ENCODE measurements at regions not wholly inside any gene's neighbourhood (a gene's known extent, or its start where the extent isn't known, plus 50 kb on each side); places are given as distances from the start of the nearest gene placed in this dataset.

DNA sequence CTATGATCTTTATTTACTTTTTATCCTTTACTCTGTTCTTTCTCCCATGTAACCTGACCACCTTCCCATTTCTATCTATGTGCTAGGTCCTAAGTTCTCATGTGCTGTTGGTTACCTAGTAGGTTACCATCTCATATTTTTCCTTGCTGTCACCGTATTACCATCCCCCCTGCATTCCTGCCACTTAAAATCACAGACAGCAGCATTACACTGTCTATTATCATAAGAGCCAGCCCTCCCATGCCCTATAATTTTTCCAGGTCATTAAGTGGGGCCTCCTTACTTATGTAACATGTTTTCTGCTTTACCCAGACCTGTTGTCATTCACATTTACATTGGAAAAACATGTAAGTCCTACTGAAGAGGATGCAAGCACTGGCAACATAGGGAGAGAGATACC, 202.9 kb downstream of the HS3ST3A1 start:
- TF ChIP-seq FOXP2 (optimal IDR thresholded peaks at IDR 0.05; ENCODE audit: control extremely low read depth, extremely low read length, insufficient read depth) (no peak), POLR2AphosphoS5 (IDR thresholded peaks at IDR 0.05; ENCODE audit: borderline replicate concordance, low read depth, low read length) (no peak), EZH2 (IDR thresholded peaks at IDR 0.05) (no peak)
- Histone ChIP-seq H3K27ac (no peak overlapping the region), H3K36me3 (ENCODE audit: insufficient read depth, low read length) (no peaks in the 10 kb centered on the region), H3K4me3 (no peak overlapping the region), H3K9me3 (ENCODE audit: low read depth, low read length) (no peaks in the 10 kb centered on the region), H3K9ac (ENCODE audit: insufficient read length) (no peak overlapping the region)
- no peak for DNase-seq (ENCODE audit: low read depth, low spot score)

- DNase-seq (ENCODE audit: low read depth, low spot score), result no peak
- no peaks in the 10 kb centered on the region for H3K36me3 ChIP-seq (ENCODE audit: insufficient read depth, low read length)
- no peak overlapping the region for H3K27ac ChIP-seq
- no peaks in the 10 kb centered on the region for H3K9me3 ChIP-seq (ENCODE audit: low read depth, low read length)
- no peak overlapping the region for H3K9ac ChIP-seq (ENCODE audit: insufficient read length)
- TF ChIP-seq EZH2 (IDR thresholded peaks at IDR 0.05) (no peak), POLR2AphosphoS5 (IDR thresholded peaks at IDR 0.05; ENCODE audit: borderline replicate concordance, low read depth, low read length) (no peak), FOXP2 (optimal IDR thresholded peaks at IDR 0.05; ENCODE audit: control extremely low read depth, extremely low read length, insufficient read depth) (no peak)
- no peak overlapping the region for H3K4me3 ChIP-seq
Measured at GRCh38 chr17:13398091-13398490, 203.6 kb downstream of the HS3ST3A1 start.

DNA sequence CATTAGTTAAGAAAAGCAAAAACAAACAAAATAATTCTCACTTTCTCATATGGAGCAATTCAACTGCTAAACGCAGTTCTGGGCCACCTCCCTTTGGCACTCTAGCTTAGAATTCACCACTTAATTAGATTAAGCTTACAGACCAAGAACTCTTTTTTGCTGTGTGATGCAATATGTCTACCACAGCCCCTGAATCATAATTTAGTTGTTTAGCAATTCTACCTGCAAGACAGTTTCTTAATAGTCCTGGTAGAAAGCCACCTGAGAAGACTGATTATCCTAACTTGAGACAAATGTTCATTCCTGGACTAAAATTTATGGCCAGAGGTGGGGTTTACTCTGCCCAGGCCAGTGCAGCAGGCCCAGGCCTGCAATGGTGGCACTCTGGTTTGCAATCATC, 205.9 kb downstream of the HS3ST3A1 start:
- Histone ChIP-seq H3K27ac (no peak overlapping the region), H3K9me3 (ENCODE audit: low read depth, low read length) (no peaks in the 10 kb centered on the region), H3K9ac (ENCODE audit: insufficient read length) (no peak overlapping the region), H3K36me3 (ENCODE audit: insufficient read depth, low read length) (no peaks in the 10 kb centered on the region), H3K4me3 (no peak overlapping the region)
- DNase-seq (ENCODE audit: low read depth, low spot score), result no peak
- no peak for TF ChIP-seq POLR2AphosphoS5 (IDR thresholded peaks at IDR 0.05; ENCODE audit: borderline replicate concordance, low read depth, low read length)
- no peak for TF ChIP-seq FOXP2 (optimal IDR thresholded peaks at IDR 0.05; ENCODE audit: control extremely low read depth, extremely low read length, insufficient read depth)
- no peak for TF ChIP-seq EZH2 (IDR thresholded peaks at IDR 0.05)

DNA sequence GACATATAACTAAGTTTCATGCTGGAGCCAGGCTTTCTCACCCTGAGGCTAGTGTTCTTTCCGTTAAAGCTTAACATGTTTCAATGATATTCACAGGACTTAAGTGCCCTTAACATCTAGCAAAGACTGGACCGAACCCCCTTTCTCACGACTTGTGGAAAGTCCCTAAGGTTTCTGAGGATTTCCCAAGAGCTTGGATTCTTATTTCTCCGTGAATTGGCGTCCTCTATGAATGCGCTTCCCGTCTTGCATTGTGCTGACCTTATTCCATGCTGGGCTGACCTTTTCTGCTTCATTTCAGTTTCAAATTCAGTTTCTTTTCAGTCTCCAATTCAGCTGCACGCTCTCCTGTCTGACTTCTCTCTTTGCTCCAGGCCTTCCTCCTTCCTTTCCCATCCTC, 206.4 kb downstream of the HS3ST3A1 start:
- Histone ChIP-seq H3K4me3 (no peak overlapping the region), H3K27ac (no peak overlapping the region), H3K9me3 (ENCODE audit: low read depth, low read length) (no peaks in the 10 kb centered on the region), H3K36me3 (ENCODE audit: insufficient read depth, low read length) (no peaks in the 10 kb centered on the region), H3K9ac (ENCODE audit: insufficient read length) (no peak overlapping the region)
- no peak for DNase-seq (ENCODE audit: low read depth, low spot score)
- TF ChIP-seq EZH2 (IDR thresholded peaks at IDR 0.05) (no peak), FOXP2 (optimal IDR thresholded peaks at IDR 0.05; ENCODE audit: control extremely low read depth, extremely low read length, insufficient read depth) (no peak), POLR2AphosphoS5 (IDR thresholded peaks at IDR 0.05; ENCODE audit: borderline replicate concordance, low read depth, low read length) (no peak)

- DNase-seq (ENCODE audit: low read depth, low spot score), result no peak
- Histone ChIP-seq H3K9me3 (ENCODE audit: low read depth, low read length) (no peaks in the 10 kb centered on the region), H3K36me3 (ENCODE audit: insufficient read depth, low read length) (no peaks in the 10 kb centered on the region), H3K4me3 (no peak overlapping the region), H3K9ac (ENCODE audit: insufficient read length) (no peak overlapping the region), H3K27ac (no peak overlapping the region)
- TF ChIP-seq EZH2 (IDR thresholded peaks at IDR 0.05) (no peak), FOXP2 (optimal IDR thresholded peaks at IDR 0.05; ENCODE audit: control extremely low read depth, extremely low read length, insufficient read depth) (no peak), POLR2AphosphoS5 (IDR thresholded peaks at IDR 0.05; ENCODE audit: borderline replicate concordance, low read depth, low read length) (no peak)
Measured at GRCh38 chr17:13393841-13394710, 207.7 kb downstream of the HS3ST3A1 start.

DNA sequence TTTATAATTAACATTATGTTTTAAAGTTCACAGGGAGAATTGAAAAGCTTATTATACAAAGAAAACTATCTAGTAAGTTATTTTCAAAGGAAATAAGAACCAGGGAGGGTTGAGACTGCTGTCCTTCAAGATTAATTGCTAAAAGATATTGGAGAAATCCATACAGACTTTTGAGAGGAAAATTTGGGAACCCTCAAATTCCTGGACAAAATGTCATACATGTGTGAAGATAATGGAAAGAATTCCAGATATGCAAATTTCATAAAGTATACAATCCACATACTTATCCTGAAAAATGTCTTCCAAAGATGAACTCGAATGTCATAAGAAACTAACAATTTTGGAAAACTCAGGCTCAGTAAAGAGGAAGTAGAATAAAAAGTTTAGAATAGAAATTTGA, 213.8 kb downstream of the HS3ST3A1 start:
- Histone ChIP-seq H3K9ac (ENCODE audit: insufficient read length) (no peak overlapping the region), H3K4me3 (no peak overlapping the region), H3K27ac (no peak overlapping the region), H3K36me3 (ENCODE audit: insufficient read depth, low read length) (no peaks in the 10 kb centered on the region), H3K9me3 (ENCODE audit: low read depth, low read length) (no peaks in the 10 kb centered on the region)
- TF ChIP-seq POLR2AphosphoS5 (IDR thresholded peaks at IDR 0.05; ENCODE audit: borderline replicate concordance, low read depth, low read length) (no peak), FOXP2 (optimal IDR thresholded peaks at IDR 0.05; ENCODE audit: control extremely low read depth, extremely low read length, insufficient read depth) (no peak), EZH2 (IDR thresholded peaks at IDR 0.05) (no peak)
- no peak for DNase-seq (ENCODE audit: low read depth, low spot score)

DNA sequence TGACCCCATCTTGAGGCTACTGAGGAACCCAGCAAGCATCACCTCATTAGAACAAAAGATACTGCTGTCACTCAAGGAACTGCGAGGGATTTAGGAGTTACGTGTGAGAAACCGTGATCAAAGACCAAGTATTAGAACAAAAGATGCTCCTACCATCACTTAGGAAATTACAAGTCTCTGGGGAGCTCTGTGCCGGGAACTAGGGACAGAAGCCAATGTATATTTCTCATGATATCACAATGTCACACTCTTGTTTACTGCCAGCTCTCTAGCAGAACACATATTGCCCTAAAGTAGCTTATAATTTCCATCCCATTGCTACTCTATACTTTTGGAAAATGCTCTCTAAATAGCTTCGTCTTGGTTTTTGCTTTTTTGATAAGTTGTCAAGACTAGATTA, 214.5 kb downstream of the HS3ST3A1 start:
- Histone ChIP-seq H3K9ac (ENCODE audit: insufficient read length) (no peak overlapping the region), H3K36me3 (ENCODE audit: insufficient read depth, low read length) (no peaks in the 10 kb centered on the region), H3K9me3 (ENCODE audit: low read depth, low read length) (no peaks in the 10 kb centered on the region), H3K27ac (no peak overlapping the region), H3K4me3 (no peak overlapping the region)
- no peak for TF ChIP-seq FOXP2 (optimal IDR thresholded peaks at IDR 0.05; ENCODE audit: control extremely low read depth, extremely low read length, insufficient read depth)
- no peak for TF ChIP-seq EZH2 (IDR thresholded peaks at IDR 0.05)
- no peak for TF ChIP-seq POLR2AphosphoS5 (IDR thresholded peaks at IDR 0.05; ENCODE audit: borderline replicate concordance, low read depth, low read length)
- DNase-seq (ENCODE audit: low read depth, low spot score), result no peak

DNA sequence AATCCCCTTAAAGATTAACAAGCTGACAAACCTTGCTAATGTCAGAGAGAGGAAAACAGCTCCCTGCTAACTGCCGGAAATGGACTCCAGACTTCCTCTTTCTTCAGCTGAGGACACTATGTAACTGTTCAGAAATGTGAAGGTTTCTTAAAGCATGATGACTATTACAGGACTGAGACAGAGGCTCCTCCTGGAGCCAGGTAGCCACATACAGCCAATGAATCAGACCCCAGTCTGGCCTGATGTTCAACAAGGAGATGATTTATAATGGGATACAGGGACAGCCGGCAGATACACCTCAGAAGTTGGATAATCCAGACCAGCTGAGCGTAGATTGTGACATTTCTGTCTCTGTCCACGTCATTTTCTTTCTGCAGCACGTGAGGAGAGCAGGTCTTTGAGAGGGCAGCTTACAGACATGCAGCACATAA, 216.2 kb downstream of the HS3ST3A1 start:
- Histone ChIP-seq H3K9me3 (ENCODE audit: low read depth, low read length) (no peaks in the 10 kb centered on the region), H3K27ac (no peak overlapping the region), H3K4me3 (no peak overlapping the region), H3K9ac (ENCODE audit: insufficient read length) (no peak overlapping the region), H3K36me3 (ENCODE audit: insufficient read depth, low read length) (no peaks in the 10 kb centered on the region)
- no peak for DNase-seq (ENCODE audit: low read depth, low spot score)
- TF ChIP-seq EZH2 (IDR thresholded peaks at IDR 0.05), result no peak
- TF ChIP-seq POLR2AphosphoS5 (IDR thresholded peaks at IDR 0.05; ENCODE audit: borderline replicate concordance, low read depth, low read length), result no peak
- no peak for TF ChIP-seq FOXP2 (optimal IDR thresholded peaks at IDR 0.05; ENCODE audit: control extremely low read depth, extremely low read length, insufficient read depth)
